H9 (cell line): ENCODE measurements at regions not wholly inside any gene's neighbourhood (a gene's known extent, or its start where the extent isn't known, plus 50 kb on each side); places are given as distances from the start of the nearest gene placed in this dataset.

Experiments
- DNase-seq: peaks from one replicate; pipeline ENCODE4 v3.0.0-alpha.2; 2017
- H2AFZ ChIP-seq: one replicate; pipeline ENCODE4 v1.6.1; 2013; ENCODE audit warnings: mild to moderate bottlenecking, low read length, control low read depth, moderate library complexity
- H2AK5ac ChIP-seq: 2 replicates; pipeline ENCODE4 v1.6.1; 2013; ENCODE audit warnings: low read length, control low read depth, mixed read lengths; ENCODE audit not compliant: insufficient read length
- H2BK120ac ChIP-seq: one replicate; pipeline ENCODE4 v1.6.1; 2013; ENCODE audit warnings: low read depth, mild to moderate bottlenecking, low read length, control low read depth, inconsistent platforms; ENCODE audit not compliant: poor library complexity, severe bottlenecking
- H2BK12ac ChIP-seq: 2 replicates; pipeline ENCODE4 v1.6.1; 2013; ENCODE audit warnings: low read length, control low read depth, mixed read lengths, low read depth; ENCODE audit not compliant: insufficient read length
- H2BK15ac ChIP-seq: 2 replicates; pipeline ENCODE4 v1.6.1; 2013; ENCODE audit warnings: low read depth, low read length, control low read depth
- H2BK20ac ChIP-seq: one replicate; pipeline ENCODE4 v1.6.1; 2013; ENCODE audit warnings: low read depth, mild to moderate bottlenecking, low read length, control low read depth, inconsistent platforms; ENCODE audit not compliant: poor library complexity, severe bottlenecking
- H2BK5ac ChIP-seq: 2 replicates; pipeline ENCODE4 v1.6.1; 2013; ENCODE audit warnings: low read length, control low read depth, mixed read lengths; ENCODE audit not compliant: insufficient read length
- H3K14ac ChIP-seq: 2 replicates; pipeline ENCODE4 v1.6.1; 2013; ENCODE audit warnings: low read length, control low read depth; ENCODE audit not compliant: insufficient read depth
- H3K18ac ChIP-seq: 2 replicates; pipeline ENCODE4 v1.6.1; 2013; ENCODE audit warnings: low read depth, mild to moderate bottlenecking, mixed read lengths, low read length, control low read depth; ENCODE audit not compliant: insufficient read length
- H3K23ac ChIP-seq: 2 replicates; pipeline ENCODE4 v1.6.1; 2013; ENCODE audit warnings: low read length, control low read depth, mixed read lengths, low read depth; ENCODE audit not compliant: insufficient read length
- H3K23me2 ChIP-seq: 2 replicates; pipeline ENCODE4 v1.6.1; 2013; ENCODE audit warnings: low read depth, mild to moderate bottlenecking, mixed read lengths, low read length, control low read depth; ENCODE audit not compliant: insufficient read length, poor library complexity, severe bottlenecking
- H3K27ac ChIP-seq: 2 replicates; pipeline ENCODE4 v1.5.1; 2013; ENCODE audit warnings: low read length, control low read depth, mixed read lengths, low read depth; ENCODE audit not compliant: insufficient read length
- H3K27me3 ChIP-seq: 2 replicates; pipeline ENCODE4 v1.6.1; 2013; ENCODE audit warnings: low read length, control low read depth, inconsistent platforms; ENCODE audit not compliant: insufficient read depth
- H3K4ac ChIP-seq: 2 replicates; pipeline ENCODE4 v1.6.1; 2013; ENCODE audit warnings: low read depth, mild to moderate bottlenecking, control low read depth, inconsistent platforms, low read length, moderate library complexity
- H3K4me1 ChIP-seq: 2 replicates; pipeline ENCODE4 v1.6.1; 2013; ENCODE audit warnings: low read length, control low read depth, inconsistent platforms; ENCODE audit not compliant: insufficient read depth
- H3K4me2 ChIP-seq: 2 replicates; pipeline ENCODE4 v1.6.1; 2013; ENCODE audit warnings: low read length, control low read depth, mixed read lengths; ENCODE audit not compliant: insufficient read length, insufficient read depth
- H3K56ac ChIP-seq: 2 replicates; pipeline ENCODE4 v1.6.1; 2013; ENCODE audit warnings: low read depth, mild to moderate bottlenecking, mixed read lengths, low read length, control low read depth; ENCODE audit not compliant: insufficient read length
- H3K79me1 ChIP-seq: 2 replicates; pipeline ENCODE4 v1.6.1; 2013; ENCODE audit warnings: low read depth, mild to moderate bottlenecking, moderate library complexity, low read length, control low read depth, inconsistent platforms; ENCODE audit not compliant: insufficient read depth, poor library complexity, severe bottlenecking
- H3K79me2 ChIP-seq: 2 replicates; pipeline ENCODE4 v1.6.1; 2013; ENCODE audit warnings: low read length, control low read depth, inconsistent platforms; ENCODE audit not compliant: insufficient read depth
- H3K9ac ChIP-seq: 2 replicates; pipeline ENCODE4 v1.6.1; 2013; ENCODE audit warnings: low read length, control low read depth, mixed read lengths; ENCODE audit not compliant: insufficient read length; ENCODE audit errors: extremely low read depth
- H3K9me3 ChIP-seq: one replicate; pipeline ENCODE4 v1.6.1; 2013; ENCODE audit warnings: low read depth, low read length, inconsistent platforms; ENCODE audit not compliant: control insufficient read depth
- H3T11ph ChIP-seq: one replicate; pipeline ENCODE4 v1.6.1; 2013; ENCODE audit warnings: mild to moderate bottlenecking, low read length, control low read depth, inconsistent platforms
- H4K20me1 ChIP-seq: one replicate; pipeline ENCODE4 v1.6.1; 2013; ENCODE audit not compliant: control insufficient read depth, insufficient read length, insufficient read depth
- H4K5ac ChIP-seq: 2 replicates; pipeline ENCODE4 v1.6.1; 2013; ENCODE audit warnings: low read depth, mild to moderate bottlenecking, mixed read lengths, low read length, control low read depth; ENCODE audit not compliant: insufficient read length
- H4K8ac ChIP-seq: replicated peaks from 2 replicates; pipeline ENCODE4 v1.6.1; 2013; ENCODE audit warnings: low read length, control low read depth, mixed read lengths, low read depth; ENCODE audit not compliant: insufficient read length
- H4K91ac ChIP-seq: 2 replicates; pipeline ENCODE4 v1.6.1; 2013; ENCODE audit warnings: low read depth, mild to moderate bottlenecking, moderate library complexity, mixed read lengths, low read length, control low read depth; ENCODE audit not compliant: insufficient read length
- H3K27ac Mint-ChIP-seq, 3 experiments: 2 replicates in 2 of 3; 3 replicates in 1 of 3; pipeline ENCODE4 v1.8.0; 2020 to 2021; ENCODE audit warnings: mixed read lengths in 3 of 3, mild to moderate bottlenecking in 1 of 3, moderate library complexity in 1 of 3
- H3K27me3 Mint-ChIP-seq: 2 replicates; pipeline ENCODE4 v1.8.0; 2021; ENCODE audit warnings: low read depth, mild to moderate bottlenecking, moderate library complexity, mixed read lengths
- H3K36me3 Mint-ChIP-seq, 3 experiments: 2 replicates in 2 of 3; 3 replicates in 1 of 3; pipeline ENCODE4 v1.8.0; 2020 to 2021; ENCODE audit warnings: low read depth in 3 of 3, mixed read lengths in 3 of 3; ENCODE audit not compliant: insufficient read depth in 1 of 3
- H3K4me1 Mint-ChIP-seq, 2 experiments: 2 replicates each; pipeline ENCODE4 v1.8.0; 2020; ENCODE audit warnings: mixed read lengths in 2 of 2
- H3K4me3 Mint-ChIP-seq, 2 experiments: 2 replicates in 1 of 2; 3 replicates in 1 of 2; pipeline ENCODE4 v1.8.0; 2020 to 2021; ENCODE audit warnings: mild to moderate bottlenecking in 2 of 2, mixed read lengths in 2 of 2, moderate library complexity in 1 of 2
- H3K9me3 Mint-ChIP-seq, 2 experiments: 2 replicates in 1 of 2; 3 replicates in 1 of 2; pipeline ENCODE4 v1.8.0; 2020; ENCODE audit warnings: mild to moderate bottlenecking in 2 of 2, mixed read lengths in 2 of 2, moderate library complexity in 1 of 2
- WGBS: extraction: QIAGEN DNeasy Blood & Tissue Kit; methylation state at CpG from one replicate; pipeline ENCODE4 v1.1.7; 2013; ENCODE audit warnings: missing lambda C conversion rate, low lambda C conversion rate, mixed read lengths; ENCODE audit not compliant: insufficient read length; ENCODE audit errors: extremely low coverage; 5-methylcytosine and 5-hydroxymethylcytosine counted together
- TF ChIP-seq, protein P1 (sequence below): fragments of 200-600 bp; sonication (generic); conservative IDR thresholded peaks from 3 replicates; pipeline ENCODE4 v1.8.0; 2021; ENCODE audit warnings: antibody characterized with exemption, mild to moderate bottlenecking

DNA sequence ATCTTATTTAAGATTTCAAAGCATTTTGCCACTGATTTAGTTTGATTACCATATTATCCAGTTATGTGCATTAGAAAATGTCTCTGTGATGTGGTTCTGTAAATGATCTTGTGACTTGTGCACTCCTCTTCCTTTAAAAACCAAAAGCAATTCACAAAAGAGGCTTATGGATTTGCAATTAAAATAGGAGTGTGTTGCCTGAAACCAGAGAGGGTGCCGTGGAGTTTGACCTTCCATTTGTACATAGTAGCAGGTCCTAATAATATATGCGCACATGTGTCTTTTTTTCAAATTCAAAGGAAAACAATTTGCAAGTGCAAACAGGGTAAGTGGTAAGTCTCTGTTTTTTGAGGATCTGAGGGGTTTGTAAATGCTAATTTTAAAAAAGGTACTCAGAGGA lies 470.9 kb downstream of the VRK1 start:
- Histone ChIP-seq H3K9me3 (no peaks in the 10 kb centered on the region), H2BK120ac (no peak overlapping the region), H2AK5ac (no peak overlapping the region), H3K4me1 (no peaks in the 10 kb centered on the region; the same call in 1 of the 2 replicates), H3K23ac (no peak overlapping the region), H3K79me2 (no peaks in the 10 kb centered on the region), H2BK12ac (no peak overlapping the region), H3K56ac (no peak overlapping the region), H3K4ac (no peak overlapping the region), H4K91ac (no peak overlapping the region), H2BK20ac (no peak overlapping the region), H3K9ac (no peak overlapping the region), H3T11ph (no peak overlapping the region), H3K23me2 (no peaks in the 10 kb centered on the region), H3K79me1 (no peaks in the 10 kb centered on the region), H4K20me1 (no peaks in the 10 kb centered on the region), H3K27me3 (no peaks in the 10 kb centered on the region), H2AFZ (no peak overlapping the region), H3K18ac (no peak overlapping the region), H4K8ac (no peak overlapping the region), H3K4me2 (no peak overlapping the region), H2BK15ac (no peak overlapping the region), H2BK5ac (no peak overlapping the region), H3K14ac (no peak overlapping the region), H4K5ac (no peak overlapping the region), H3K27ac (no peak overlapping the region)
- peaks cover 13 to 25% of the 10 kb centered on the region in 2 experiments for H3K4me1 Mint-ChIP-seq
- no CpG with 5 or more reads among the region's 2 CpGs for WGBS
- H3K27me3 Mint-ChIP-seq: peaks cover 1% of the 10 kb centered on the region; the same call in 1 of the 2 replicates
- H3K27ac Mint-ChIP-seq: no peak overlapping the region
- H3K36me3 Mint-ChIP-seq: no peaks in the 10 kb centered on the region
- H3K4me3 Mint-ChIP-seq: no peak overlapping the region
- TF ChIP-seq, protein P1, sequence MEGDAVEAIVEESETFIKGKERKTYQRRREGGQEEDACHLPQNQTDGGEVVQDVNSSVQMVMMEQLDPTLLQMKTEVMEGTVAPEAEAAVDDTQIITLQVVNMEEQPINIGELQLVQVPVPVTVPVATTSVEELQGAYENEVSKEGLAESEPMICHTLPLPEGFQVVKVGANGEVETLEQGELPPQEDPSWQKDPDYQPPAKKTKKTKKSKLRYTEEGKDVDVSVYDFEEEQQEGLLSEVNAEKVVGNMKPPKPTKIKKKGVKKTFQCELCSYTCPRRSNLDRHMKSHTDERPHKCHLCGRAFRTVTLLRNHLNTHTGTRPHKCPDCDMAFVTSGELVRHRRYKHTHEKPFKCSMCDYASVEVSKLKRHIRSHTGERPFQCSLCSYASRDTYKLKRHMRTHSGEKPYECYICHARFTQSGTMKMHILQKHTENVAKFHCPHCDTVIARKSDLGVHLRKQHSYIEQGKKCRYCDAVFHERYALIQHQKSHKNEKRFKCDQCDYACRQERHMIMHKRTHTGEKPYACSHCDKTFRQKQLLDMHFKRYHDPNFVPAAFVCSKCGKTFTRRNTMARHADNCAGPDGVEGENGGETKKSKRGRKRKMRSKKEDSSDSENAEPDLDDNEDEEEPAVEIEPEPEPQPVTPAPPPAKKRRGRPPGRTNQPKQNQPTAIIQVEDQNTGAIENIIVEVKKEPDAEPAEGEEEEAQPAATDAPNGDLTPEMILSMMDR: no peak
- H3K9me3 Mint-ChIP-seq: no peaks in the 10 kb centered on the region
- no peak for DNase-seq
